Nephron (organoid): ENCODE measurements at regions not wholly inside any gene's neighbourhood (a gene's known extent, or its start where the extent isn't known, plus 50 kb on each side); places are given as distances from the start of the nearest gene placed in this dataset.
"Not testable (repeated sequence)": the region's sequence is repeated elsewhere in the genome, so short reads cannot be mapped to it uniquely, and the experiment has no call there.

ENCODE experiments used
- H3K27ac Mint-ChIP-seq, 3 experiments: 2 replicates each; pipeline ENCODE4 v1.8.0; 2020; ENCODE audit warnings: mixed read lengths in 3 of 3, mild to moderate bottlenecking in 2 of 3, moderate library complexity in 1 of 3
- H3K27me3 Mint-ChIP-seq: 2 replicates; pipeline ENCODE4 v1.8.0; 2021; ENCODE audit warnings: low read depth, mild to moderate bottlenecking, moderate library complexity, mixed read lengths
- H3K36me3 Mint-ChIP-seq: 2 replicates; pipeline ENCODE4 v1.8.0; 2020; ENCODE audit warnings: low read depth, mixed read lengths
- H3K4me1 Mint-ChIP-seq: 2 replicates; pipeline ENCODE4 v1.8.0; 2020; ENCODE audit warnings: mixed read lengths
- H3K4me3 Mint-ChIP-seq, 3 experiments: 2 replicates each; pipeline ENCODE4 v1.8.0; 2020; ENCODE audit warnings: mild to moderate bottlenecking in 3 of 3, mixed read lengths in 3 of 3, moderate library complexity in 2 of 3
- H3K9me3 Mint-ChIP-seq: 2 replicates; pipeline ENCODE4 v1.8.0; 2020; ENCODE audit warnings: mixed read lengths
- CTCF ChIP-seq, 3 experiments: fragments of 200-600 bp; sonication (generic); IDR thresholded peaks; one replicate each; pipeline ENCODE4 v1.5.0; 2021; ENCODE audit warnings: antibody characterized with exemption in 3 of 3; ENCODE audit not compliant: unreplicated experiment in 3 of 3

GRCh38 chr13:91053318-91054065, 294.0 kb upstream of the MIR17HG start:
- peaks cover 5% of the 10 kb centered on the region for H3K36me3 Mint-ChIP-seq
- peak overlapping the region in 2 of 3 experiments; percentile 0 to 9 for H3K27ac Mint-ChIP-seq
- peaks cover 2% of the 10 kb centered on the region for H3K9me3 Mint-ChIP-seq
- H3K4me3 Mint-ChIP-seq, result no peak overlapping the region
- H3K4me1 Mint-ChIP-seq, result peaks cover 19% of the 10 kb centered on the region
- H3K27me3 Mint-ChIP-seq, result no peaks in the 10 kb centered on the region
- no peak for TF ChIP-seq CTCF (IDR thresholded peaks at IDR 0.05; ENCODE audit: unreplicated experiment in 3 of 3)

- TF ChIP-seq CTCF (IDR thresholded peaks at IDR 0.05; ENCODE audit: unreplicated experiment in 3 of 3), result no peak
- Mint-ChIP-seq H3K36me3 (peaks cover 5% of the 10 kb centered on the region), H3K27ac (no peak overlapping the region), H3K4me1 (peaks cover 19% of the 10 kb centered on the region), H3K9me3 (peaks cover 6% of the 10 kb centered on the region), H3K27me3 (no peaks in the 10 kb centered on the region), H3K4me3 (no peak overlapping the region)
Measured at GRCh38 chr13:91054902-91055301, 292.6 kb upstream of the MIR17HG start.

GRCh38 chr13:91056746-91057145, 290.7 kb upstream of the MIR17HG start:
- no peak for TF ChIP-seq CTCF (IDR thresholded peaks at IDR 0.05; ENCODE audit: unreplicated experiment in 3 of 3)
- peaks cover 5% of the 10 kb centered on the region for H3K36me3 Mint-ChIP-seq
- H3K27me3 Mint-ChIP-seq, result no peaks in the 10 kb centered on the region
- peaks cover 9% of the 10 kb centered on the region for H3K4me1 Mint-ChIP-seq
- H3K27ac Mint-ChIP-seq, result no peak overlapping the region
- no peak overlapping the region for H3K4me3 Mint-ChIP-seq
- H3K9me3 Mint-ChIP-seq, result peaks cover 6% of the 10 kb centered on the region

GRCh38 chr13:91057507-91057906, 290.0 kb upstream of the MIR17HG start:
- not testable (repeated sequence) for H3K36me3 Mint-ChIP-seq, H3K27ac Mint-ChIP-seq, H3K9me3 Mint-ChIP-seq, H3K4me3 Mint-ChIP-seq, H3K4me1 Mint-ChIP-seq, H3K27me3 Mint-ChIP-seq

- no peak for TF ChIP-seq CTCF (IDR thresholded peaks at IDR 0.05; ENCODE audit: unreplicated experiment in 3 of 3)
- H3K27me3 Mint-ChIP-seq, result peaks cover 6% of the 10 kb centered on the region
- H3K27ac Mint-ChIP-seq, result no peak overlapping the region
- H3K4me3 Mint-ChIP-seq, result no peak overlapping the region
- H3K4me1 Mint-ChIP-seq, result peaks cover 9% of the 10 kb centered on the region
- H3K36me3 Mint-ChIP-seq, result peaks cover 5% of the 10 kb centered on the region
- H3K9me3 Mint-ChIP-seq, result peaks cover 6% of the 10 kb centered on the region
Measured at GRCh38 chr13:91058066-91058465, 289.4 kb upstream of the MIR17HG start.

GRCh38 chr13:91058919-91059318, 288.6 kb upstream of the MIR17HG start:
- Mint-ChIP-seq H3K4me1 (peaks cover 1% of the 10 kb centered on the region), H3K27ac (no peak overlapping the region), H3K36me3 (peaks cover 5% of the 10 kb centered on the region), H3K9me3 (peaks cover 6% of the 10 kb centered on the region), H3K27me3 (peaks cover 6% of the 10 kb centered on the region), H3K4me3 (no peak overlapping the region)
- TF ChIP-seq CTCF (IDR thresholded peaks at IDR 0.05; ENCODE audit: unreplicated experiment in 3 of 3), result no peak
